ENCODE measurements at regions not wholly inside any gene's neighbourhood (a gene's known extent, or its start where the extent isn't known, plus 50 kb on each side); places are given as distances from the start of the nearest gene placed in this dataset.

DNA sequence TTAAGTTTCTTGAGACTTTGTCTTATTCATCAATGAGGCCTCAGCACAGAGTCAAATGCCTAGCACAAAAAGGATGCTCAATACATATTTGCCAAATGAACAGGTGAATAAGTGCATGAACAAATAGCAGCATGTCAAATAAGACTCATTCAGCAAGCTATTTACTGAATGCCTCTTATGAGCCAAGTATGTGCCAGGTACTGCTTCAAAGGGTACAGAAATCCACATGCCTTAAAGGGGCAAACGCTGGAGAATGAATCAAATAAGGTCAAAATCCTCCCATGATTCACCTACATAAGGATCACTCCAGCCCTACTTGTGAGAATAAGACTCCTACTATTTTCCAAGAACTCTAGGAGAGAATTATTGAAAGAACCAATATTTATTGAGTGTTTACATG lies 260.2 kb upstream of the CPEB2 start:
- TF ChIP-seq ZNF112 (tag by site-specific recombination; IDR thresholded peaks at IDR 0.05), result no peak
- no peak for TF ChIP-seq ZNF292 (tag by site-specific recombination; IDR thresholded peaks at IDR 0.05; ENCODE audit: borderline replicate concordance, low read depth)
- no peak for TF ChIP-seq YY1 (tag by site-specific recombination; IDR thresholded peaks at IDR 0.05)
- TF ChIP-seq, protein P1, sequence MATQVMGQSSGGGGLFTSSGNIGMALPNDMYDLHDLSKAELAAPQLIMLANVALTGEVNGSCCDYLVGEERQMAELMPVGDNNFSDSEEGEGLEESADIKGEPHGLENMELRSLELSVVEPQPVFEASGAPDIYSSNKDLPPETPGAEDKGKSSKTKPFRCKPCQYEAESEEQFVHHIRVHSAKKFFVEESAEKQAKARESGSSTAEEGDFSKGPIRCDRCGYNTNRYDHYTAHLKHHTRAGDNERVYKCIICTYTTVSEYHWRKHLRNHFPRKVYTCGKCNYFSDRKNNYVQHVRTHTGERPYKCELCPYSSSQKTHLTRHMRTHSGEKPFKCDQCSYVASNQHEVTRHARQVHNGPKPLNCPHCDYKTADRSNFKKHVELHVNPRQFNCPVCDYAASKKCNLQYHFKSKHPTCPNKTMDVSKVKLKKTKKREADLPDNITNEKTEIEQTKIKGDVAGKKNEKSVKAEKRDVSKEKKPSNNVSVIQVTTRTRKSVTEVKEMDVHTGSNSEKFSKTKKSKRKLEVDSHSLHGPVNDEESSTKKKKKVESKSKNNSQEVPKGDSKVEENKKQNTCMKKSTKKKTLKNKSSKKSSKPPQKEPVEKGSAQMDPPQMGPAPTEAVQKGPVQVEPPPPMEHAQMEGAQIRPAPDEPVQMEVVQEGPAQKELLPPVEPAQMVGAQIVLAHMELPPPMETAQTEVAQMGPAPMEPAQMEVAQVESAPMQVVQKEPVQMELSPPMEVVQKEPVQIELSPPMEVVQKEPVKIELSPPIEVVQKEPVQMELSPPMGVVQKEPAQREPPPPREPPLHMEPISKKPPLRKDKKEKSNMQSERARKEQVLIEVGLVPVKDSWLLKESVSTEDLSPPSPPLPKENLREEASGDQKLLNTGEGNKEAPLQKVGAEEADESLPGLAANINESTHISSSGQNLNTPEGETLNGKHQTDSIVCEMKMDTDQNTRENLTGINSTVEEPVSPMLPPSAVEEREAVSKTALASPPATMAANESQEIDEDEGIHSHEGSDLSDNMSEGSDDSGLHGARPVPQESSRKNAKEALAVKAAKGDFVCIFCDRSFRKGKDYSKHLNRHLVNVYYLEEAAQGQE (tag by site-specific recombination; IDR thresholded peaks at IDR 0.05), result no peak

All from HEK293 (cell line).